Colonic mucosa (tissue), 4 donors: ENCODE measurements at regions not wholly inside any gene's neighbourhood (a gene's known extent, or its start where the extent isn't known, plus 50 kb on each side); places are given as distances from the start of the nearest gene placed in this dataset.

ENCODE experiments used
- DNase-seq: peaks from one replicate; pipeline ENCODE4 v3.0.0-alpha.2; 2020
- H3K27ac ChIP-seq: fragments of 200-600 bp; one replicate; pipeline ENCODE4 v1.8.0; 2021
- H3K27me3 ChIP-seq: fragments of 200-600 bp; one replicate; pipeline ENCODE4 v1.8.0; 2021
- H3K36me3 ChIP-seq: fragments of 200-600 bp; one replicate; pipeline ENCODE4 v1.8.0; 2021
- H3K4me1 ChIP-seq: fragments of 200-600 bp; one replicate; pipeline ENCODE4 v1.8.0; 2021; ENCODE audit warnings: mild to moderate bottlenecking
- H3K4me3 ChIP-seq: fragments of 200-600 bp; one replicate; pipeline ENCODE4 v1.8.0; 2021
- H3K9ac ChIP-seq, 2 donors: one replicate each; pipeline ENCODE4 v1.7.0; 2013; ENCODE audit warnings: control low read depth in 2 of 2, low read depth in 2 of 2, low read length in 2 of 2
- H3K9me3 ChIP-seq: fragments of 200-600 bp; one replicate; pipeline ENCODE4 v1.8.0; 2021
- intact Hi-C: fragments of 100-400 bp; cut with DNase I; formaldehyde crosslinking; loops from one replicate; pipeline ENCODE4 v1.14.1; 2022
- TF ChIP-seq, protein P1 (sequence below): fragments of 200-600 bp; IDR thresholded peaks from one replicate; pipeline ENCODE4 v1.8.0; 2022; ENCODE audit warnings: antibody characterized with exemption, mild to moderate bottlenecking
- donor health status: healthy.
- donor health status: DM: no; HTN: no; CAD: no.
- donor health status: DM: no; HTN: no; CAD: no.

DNA sequence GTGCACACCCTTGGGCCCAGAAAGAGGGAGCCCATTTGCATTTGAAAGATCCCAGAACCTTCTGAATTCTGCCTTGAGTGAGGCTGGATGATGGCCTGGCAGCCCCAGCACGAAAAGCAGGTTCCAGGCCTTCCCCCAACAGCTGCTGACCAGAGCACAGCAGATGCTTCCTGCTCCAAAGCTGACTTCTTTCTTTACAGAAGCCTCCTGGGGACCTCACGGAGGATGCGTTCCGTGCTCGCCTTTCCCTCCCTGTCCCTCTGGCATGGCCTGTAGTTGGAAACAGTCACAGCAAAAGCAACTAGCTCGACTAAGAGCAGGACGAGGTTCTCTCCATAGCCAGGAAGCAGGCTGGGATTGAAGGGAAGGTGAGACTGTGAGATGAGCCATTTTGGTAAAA is 107.7 kb upstream of the B3GAT1 start:
- DNase-seq, result no peak
- no peaks in the 10 kb centered on the region for H3K36me3 ChIP-seq
- TF ChIP-seq, protein P1, sequence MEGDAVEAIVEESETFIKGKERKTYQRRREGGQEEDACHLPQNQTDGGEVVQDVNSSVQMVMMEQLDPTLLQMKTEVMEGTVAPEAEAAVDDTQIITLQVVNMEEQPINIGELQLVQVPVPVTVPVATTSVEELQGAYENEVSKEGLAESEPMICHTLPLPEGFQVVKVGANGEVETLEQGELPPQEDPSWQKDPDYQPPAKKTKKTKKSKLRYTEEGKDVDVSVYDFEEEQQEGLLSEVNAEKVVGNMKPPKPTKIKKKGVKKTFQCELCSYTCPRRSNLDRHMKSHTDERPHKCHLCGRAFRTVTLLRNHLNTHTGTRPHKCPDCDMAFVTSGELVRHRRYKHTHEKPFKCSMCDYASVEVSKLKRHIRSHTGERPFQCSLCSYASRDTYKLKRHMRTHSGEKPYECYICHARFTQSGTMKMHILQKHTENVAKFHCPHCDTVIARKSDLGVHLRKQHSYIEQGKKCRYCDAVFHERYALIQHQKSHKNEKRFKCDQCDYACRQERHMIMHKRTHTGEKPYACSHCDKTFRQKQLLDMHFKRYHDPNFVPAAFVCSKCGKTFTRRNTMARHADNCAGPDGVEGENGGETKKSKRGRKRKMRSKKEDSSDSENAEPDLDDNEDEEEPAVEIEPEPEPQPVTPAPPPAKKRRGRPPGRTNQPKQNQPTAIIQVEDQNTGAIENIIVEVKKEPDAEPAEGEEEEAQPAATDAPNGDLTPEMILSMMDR, result no peak

DNA sequence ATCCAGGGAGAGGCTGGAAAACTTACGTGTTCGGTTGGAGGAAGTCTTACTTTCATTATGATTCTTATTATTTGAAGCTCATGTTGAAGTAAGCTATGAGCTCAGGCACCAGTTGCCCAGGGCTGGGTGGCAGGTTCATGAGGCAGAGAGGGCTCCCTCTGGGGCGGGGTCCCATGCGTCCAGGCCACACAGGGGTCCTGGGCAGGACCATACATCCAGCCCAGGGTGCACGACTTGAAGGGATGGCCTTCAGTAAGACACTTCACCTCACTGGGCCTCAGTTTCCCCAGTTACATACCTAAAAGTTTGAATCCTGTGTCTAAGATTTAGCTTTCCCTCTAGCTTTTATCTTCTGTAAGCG is 107.3 kb upstream of the B3GAT1 start:
- H3K27me3 ChIP-seq, result no peaks in the 10 kb centered on the region
- H3K4me3 ChIP-seq, result no peak overlapping the region
- no peak overlapping the region for H3K27ac ChIP-seq
- peaks cover 8% of the 10 kb centered on the region for H3K4me1 ChIP-seq
- DNase-seq, result no peak
- TF ChIP-seq, protein P1, result no peak
- H3K36me3 ChIP-seq, result no peaks in the 10 kb centered on the region
- intact Hi-C loops, result no loop called here
- H3K9me3 ChIP-seq, result no peaks in the 10 kb centered on the region
- no peak overlapping the region for H3K9ac ChIP-seq

More for the DNA sequence above, 107.7 kb upstream of the B3GAT1 start:
- intact Hi-C loops, result no loop called here
- Histone ChIP-seq H3K9ac (no peak overlapping the region), H3K27me3 (no peaks in the 10 kb centered on the region), H3K4me3 (no peak overlapping the region), H3K4me1 (peaks cover 6% of the 10 kb centered on the region), H3K27ac (no peak overlapping the region), H3K9me3 (no peaks in the 10 kb centered on the region)

DNA sequence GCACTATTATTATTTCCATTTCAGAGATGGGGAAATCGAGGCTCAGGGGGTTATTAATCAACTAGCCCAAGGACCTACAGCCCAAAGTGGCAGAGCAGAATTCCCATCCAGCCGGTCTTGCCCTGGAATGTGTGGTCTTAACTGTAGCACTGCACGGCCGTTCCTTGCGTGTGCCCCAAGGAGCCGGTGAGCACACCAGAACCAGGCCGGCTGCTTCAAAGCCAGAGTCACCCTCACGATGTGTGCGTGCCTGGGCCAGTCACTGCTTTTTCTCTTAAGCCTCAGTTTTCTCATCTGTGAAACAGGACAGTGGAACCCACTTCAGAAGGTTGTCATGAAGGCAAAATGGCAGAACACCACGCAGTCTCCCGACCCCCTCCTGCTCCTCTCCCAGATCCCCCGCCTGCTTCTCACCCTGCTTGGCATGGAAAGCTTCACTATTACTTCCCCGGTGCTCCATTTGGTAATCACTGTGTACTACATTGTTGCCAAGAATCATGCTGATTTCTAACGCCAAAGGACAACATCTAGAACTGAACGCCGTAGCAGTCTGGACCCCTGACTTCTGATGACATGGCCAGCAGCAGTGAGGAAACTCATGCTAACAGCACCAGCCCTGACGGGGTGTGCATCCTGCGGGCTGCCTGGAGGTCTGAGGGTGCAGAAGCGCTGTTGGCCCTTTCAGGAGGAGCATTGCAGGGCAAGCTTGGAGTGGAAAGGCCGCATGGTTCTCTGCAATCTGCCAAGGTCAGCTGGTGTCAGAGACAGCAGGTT is 106.8 kb upstream of the B3GAT1 start:
- Histone ChIP-seq H3K4me1 (peaks cover 8% of the 10 kb centered on the region), H3K9ac (no peak overlapping the region), H3K4me3 (no peak overlapping the region), H3K27me3 (no peaks in the 10 kb centered on the region), H3K27ac (no peak overlapping the region), H3K9me3 (no peaks in the 10 kb centered on the region), H3K36me3 (no peaks in the 10 kb centered on the region)
- no peak for DNase-seq
- TF ChIP-seq, protein P1, result no peak
- intact Hi-C loops, result no loop called here

GRCh38 chr11:134517621-134518293 is 105.7 kb upstream of the B3GAT1 start:
- H3K4me1 ChIP-seq, result peaks cover 8% of the 10 kb centered on the region
- intact Hi-C loops, result no loop called here
- no peak overlapping the region for H3K9ac ChIP-seq
- no peak for DNase-seq
- no peaks in the 10 kb centered on the region for H3K9me3 ChIP-seq
- H3K27me3 ChIP-seq, result no peaks in the 10 kb centered on the region
- H3K36me3 ChIP-seq, result no peaks in the 10 kb centered on the region
- H3K27ac ChIP-seq, result no peak overlapping the region
- TF ChIP-seq, protein P1, result no peak
- H3K4me3 ChIP-seq, result no peak overlapping the region

DNA sequence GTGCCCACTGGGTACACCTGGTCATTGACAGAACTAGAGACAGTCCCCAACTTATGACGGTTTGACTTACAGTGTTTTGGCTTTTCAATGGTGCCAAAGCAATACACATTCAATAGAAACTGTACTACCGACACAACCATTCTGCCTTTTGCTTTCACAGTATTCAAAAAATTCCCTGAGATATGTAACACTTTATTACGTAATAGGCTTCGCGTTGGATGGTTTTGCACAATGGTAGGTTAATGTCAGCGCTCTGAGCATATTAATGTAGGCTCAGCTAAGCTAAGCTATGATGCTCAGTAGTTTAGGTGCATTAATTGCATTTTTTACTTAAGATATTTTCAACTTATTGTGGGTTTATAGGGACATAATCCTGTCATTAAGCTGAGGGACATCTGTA is 105.1 kb upstream of the B3GAT1 start:
- TF ChIP-seq, protein P1, result no peak
- Histone ChIP-seq H3K4me1 (peaks cover 8% of the 10 kb centered on the region), H3K27ac (no peak overlapping the region), H3K27me3 (no peaks in the 10 kb centered on the region), H3K9ac (no peak overlapping the region), H3K9me3 (no peaks in the 10 kb centered on the region), H3K36me3 (no peaks in the 10 kb centered on the region), H3K4me3 (no peak overlapping the region)
- intact Hi-C loops, result no loop called here
- DNase-seq, result no peak
